ENCODE measurements at regions not wholly inside any gene's neighbourhood (a gene's known extent, or its start where the extent isn't known, plus 50 kb on each side); places are given as distances from the start of the nearest gene placed in this dataset.

GRCh38 chr18:6561862-6562291 lies 147.2 kb upstream of the L3MBTL4 start:
- TF ChIP-seq MAX (IDR thresholded peaks at IDR 0.05; ENCODE audit: low read depth, low read length), result no peak
- no peak for TF ChIP-seq POLR2A (IDR thresholded peaks at IDR 0.05; ENCODE audit: extremely low read depth, insufficient read length)
- no peak for TF ChIP-seq CTCF (IDR thresholded peaks at IDR 0.05; ENCODE audit: low read depth, low read length)

GRCh38 chr18:6563896-6564295 lies 149.2 kb upstream of the L3MBTL4 start:
- no peak for TF ChIP-seq MAX (IDR thresholded peaks at IDR 0.05; ENCODE audit: low read depth, low read length)
- no peak for TF ChIP-seq MYC (IDR thresholded peaks at IDR 0.05; ENCODE audit: low read depth, low read length)
- TF ChIP-seq POLR2A (IDR thresholded peaks at IDR 0.05; ENCODE audit: extremely low read depth, insufficient read length), result no peak
- TF ChIP-seq CTCF (IDR thresholded peaks at IDR 0.05; ENCODE audit: low read depth, low read length), result no peak
- H3K4me3 ChIP-seq (ENCODE audit: low read depth, low read length), result no peak overlapping the region
- no peak for DNase-seq (ENCODE audit: low read depth)

More at GRCh38 chr18:6561862-6562291, 147.2 kb upstream of the L3MBTL4 start:
- DNase-seq (ENCODE audit: low read depth), result no peak
- H3K4me3 ChIP-seq (ENCODE audit: low read depth, low read length), result no peak overlapping the region

GRCh38 chr18:6564950-6565814 lies 150.5 kb upstream of the L3MBTL4 start:
- no peak for TF ChIP-seq POLR2A (IDR thresholded peaks at IDR 0.05; ENCODE audit: extremely low read depth, insufficient read length)
- no peak for TF ChIP-seq CTCF (IDR thresholded peaks at IDR 0.05; ENCODE audit: low read depth, low read length)
- no peak for TF ChIP-seq MAX (IDR thresholded peaks at IDR 0.05; ENCODE audit: low read depth, low read length)
- TF ChIP-seq MYC (IDR thresholded peaks at IDR 0.05; ENCODE audit: low read depth, low read length), result no peak
- H3K4me3 ChIP-seq (ENCODE audit: low read depth, low read length), result no peak overlapping the region
- no peak for DNase-seq (ENCODE audit: low read depth)

GRCh38 chr18:6565815-6566081 lies 151.0 kb upstream of the L3MBTL4 start:
- no peak overlapping the region for H3K4me3 ChIP-seq (ENCODE audit: low read depth, low read length)
- TF ChIP-seq POLR2A (IDR thresholded peaks at IDR 0.05; ENCODE audit: extremely low read depth, insufficient read length) (no peak), MAX (IDR thresholded peaks at IDR 0.05; ENCODE audit: low read depth, low read length) (no peak), CTCF (IDR thresholded peaks at IDR 0.05; ENCODE audit: low read depth, low read length) (no peak), MYC (IDR thresholded peaks at IDR 0.05; ENCODE audit: low read depth, low read length) (no peak)
- no peak for DNase-seq (ENCODE audit: low read depth)

GRCh38 chr18:6566338-6566911 lies 151.7 kb upstream of the L3MBTL4 start:
- DNase-seq (ENCODE audit: low read depth), result no peak
- no peak overlapping the region for H3K4me3 ChIP-seq (ENCODE audit: low read depth, low read length)
- TF ChIP-seq MAX (IDR thresholded peaks at IDR 0.05; ENCODE audit: low read depth, low read length), result no peak
- no peak for TF ChIP-seq POLR2A (IDR thresholded peaks at IDR 0.05; ENCODE audit: extremely low read depth, insufficient read length)
- TF ChIP-seq MYC (IDR thresholded peaks at IDR 0.05; ENCODE audit: low read depth, low read length), result no peak
- TF ChIP-seq CTCF (IDR thresholded peaks at IDR 0.05; ENCODE audit: low read depth, low read length), result no peak
